ENCODE measurements at regions not wholly inside any gene's neighbourhood (a gene's known extent, or its start where the extent isn't known, plus 50 kb on each side); places are given as distances from the start of the nearest gene placed in this dataset.
"Not testable (repeated sequence)": the region's sequence is repeated elsewhere in the genome, so short reads cannot be mapped to it uniquely, and the experiment has no call there.

- H3K27ac ChIP-seq (ENCODE audit: low read depth, low read length, poor library complexity, severe bottlenecking), result no peak overlapping the region
- TF ChIP-seq CTCF (conservative IDR thresholded peaks at IDR 0.05; ENCODE audit: low read depth, low read length), result no peak
- no peak for TF ChIP-seq EZH2 (IDR thresholded peaks at IDR 0.05; ENCODE audit: borderline replicate concordance, low read depth, low read length, poor library complexity, severe bottlenecking)
- ChIA-PET POLR2A (ENCODE audit: low non-redundant PET) (no interaction called here), CTCF (no interaction called here)
- no TSS peak for BruUV-seq (replicated peaks)
- DNase-seq (ENCODE audit: low spot score), result no peak
- H3K4me1 ChIP-seq (ENCODE audit: insufficient read depth, low read length, poor library complexity, severe bottlenecking), result peaks cover 3% of the 10 kb centered on the region
- intact Hi-C loops (cut with micrococcal nuclease; ENCODE audit: unreplicated experiment), result no loop called here
- H3K4me3 ChIP-seq (ENCODE audit: low read depth, low read length, poor library complexity, severe bottlenecking), result no peak overlapping the region
- no peaks in the 10 kb centered on the region for H3K9me3 ChIP-seq (ENCODE audit: low read depth, low read length, poor library complexity, severe bottlenecking)
- H3K36me3 ChIP-seq (ENCODE audit: insufficient read depth, low read length, poor library complexity, severe bottlenecking), result no peaks in the 10 kb centered on the region
- H3K27me3 ChIP-seq (replicated peaks; ENCODE audit: insufficient read depth, low read depth, low read length, poor library complexity), result no peaks in the 10 kb centered on the region
Observed at GRCh38 chr2:234382131-234382530, 114.8 kb downstream of the ARL4C start.

GRCh38 chr2:234378958-234379357 is 117.9 kb downstream of the ARL4C start:
- CTCF ChIA-PET; DNase-seq (ENCODE audit: low spot score); H3K27ac ChIP-seq (ENCODE audit: low read depth, low read length, poor library complexity, severe bottlenecking); H3K27me3 ChIP-seq (replicated peaks; ENCODE audit: insufficient read depth, low read depth, low read length, poor library complexity); POLR2A ChIA-PET (ENCODE audit: low non-redundant PET); H3K36me3 ChIP-seq (ENCODE audit: insufficient read depth, low read length, poor library complexity, severe bottlenecking); H3K4me1 ChIP-seq (ENCODE audit: insufficient read depth, low read length, poor library complexity, severe bottlenecking); H3K4me3 ChIP-seq (ENCODE audit: low read depth, low read length, poor library complexity, severe bottlenecking); BruUV-seq (replicated peaks); intact Hi-C loops (cut with micrococcal nuclease; ENCODE audit: unreplicated experiment); H3K9me3 ChIP-seq (ENCODE audit: low read depth, low read length, poor library complexity, severe bottlenecking): not testable (repeated sequence)

GRCh38 chr2:234378440-234378839 is 118.4 kb downstream of the ARL4C start:
- no peak overlapping the region for H3K27ac ChIP-seq (ENCODE audit: low read depth, low read length, poor library complexity, severe bottlenecking)
- TF ChIP-seq EZH2 (IDR thresholded peaks at IDR 0.05; ENCODE audit: borderline replicate concordance, low read depth, low read length, poor library complexity, severe bottlenecking) (no peak), CTCF (conservative IDR thresholded peaks at IDR 0.05; ENCODE audit: low read depth, low read length) (no peak)

GRCh38 chr2:234377761-234378391 is 119.0 kb downstream of the ARL4C start:
- TF ChIP-seq EZH2 (IDR thresholded peaks at IDR 0.05; ENCODE audit: borderline replicate concordance, low read depth, low read length, poor library complexity, severe bottlenecking) (no peak), CTCF (conservative IDR thresholded peaks at IDR 0.05; ENCODE audit: low read depth, low read length) (no peak)
- ChIA-PET CTCF (no interaction called here), POLR2A (ENCODE audit: low non-redundant PET) (no interaction called here)
- Histone ChIP-seq H3K27ac (ENCODE audit: low read depth, low read length, poor library complexity, severe bottlenecking) (no peak overlapping the region), H3K36me3 (ENCODE audit: insufficient read depth, low read length, poor library complexity, severe bottlenecking) (no peaks in the 10 kb centered on the region), H3K4me1 (ENCODE audit: insufficient read depth, low read length, poor library complexity, severe bottlenecking) (peaks cover 3% of the 10 kb centered on the region), H3K9me3 (ENCODE audit: low read depth, low read length, poor library complexity, severe bottlenecking) (no peaks in the 10 kb centered on the region), H3K4me3 (ENCODE audit: low read depth, low read length, poor library complexity, severe bottlenecking) (no peak overlapping the region), H3K27me3 (replicated peaks; ENCODE audit: insufficient read depth, low read depth, low read length, poor library complexity) (no peaks in the 10 kb centered on the region)
- intact Hi-C loops (cut with micrococcal nuclease; ENCODE audit: unreplicated experiment), result no loop called here
- no TSS peak for BruUV-seq (replicated peaks)
- DNase-seq (ENCODE audit: low spot score), result no peak

More at GRCh38 chr2:234378440-234378839, 118.4 kb downstream of the ARL4C start:
- no TSS peak for BruUV-seq (replicated peaks)
- ChIA-PET CTCF (no interaction called here), POLR2A (ENCODE audit: low non-redundant PET) (no interaction called here)
- peaks cover 3% of the 10 kb centered on the region for H3K4me1 ChIP-seq (ENCODE audit: insufficient read depth, low read length, poor library complexity, severe bottlenecking)
- intact Hi-C loops (cut with micrococcal nuclease; ENCODE audit: unreplicated experiment), result no loop called here
- DNase-seq (ENCODE audit: low spot score), result no peak
- no peaks in the 10 kb centered on the region for H3K27me3 ChIP-seq (replicated peaks; ENCODE audit: insufficient read depth, low read depth, low read length, poor library complexity)
- no peaks in the 10 kb centered on the region for H3K36me3 ChIP-seq (ENCODE audit: insufficient read depth, low read length, poor library complexity, severe bottlenecking)
- H3K9me3 ChIP-seq (ENCODE audit: low read depth, low read length, poor library complexity, severe bottlenecking), result no peaks in the 10 kb centered on the region
- H3K4me3 ChIP-seq (ENCODE audit: low read depth, low read length, poor library complexity, severe bottlenecking), result no peak overlapping the region
